HepG2 (cell line): ENCODE measurements at regions not wholly inside any gene's neighbourhood (a gene's known extent, or its start where the extent isn't known, plus 50 kb on each side); places are given as distances from the start of the nearest gene placed in this dataset.

Experiments
- ATAC-seq: fragments of 200-7000 bp; cut with Tn5 transposase; 3 replicates; pipeline ENCODE4 v1.9.1; 2020; ENCODE audit warnings: mild to moderate bottlenecking, moderate library complexity
- BruUV-seq: library from RNA; stranded (reverse); fragments of 400-500 nt; replicated peaks from 2 replicates; lab custom pipeline; 2021; lab: Mats Ljungman, UMichigan
- CTCF ChIA-PET: fragments of 300-600 bp; formaldehyde crosslinking; extraction: SDS; loops from one replicate; lab custom pipeline; 2021; ENCODE audit warnings: low total read pairs, inconsistent platforms, low intra/inter-chr PET ratio; lab: Yijun Ruan, JAX
- POLR2A ChIA-PET: fragments of 350-600 bp; sonication (Branson Sonifier 250); formaldehyde crosslinking; loops from one replicate; lab custom pipeline; 2020; ENCODE audit warnings: antibody characterized with exemption, inconsistent platforms; lab: Yijun Ruan, JAX
- DNase-seq: peaks from one replicate; pipeline ENCODE4 v3.0.0-alpha.2; 2015; ENCODE audit warnings: low spot score
- FAIRE-seq: peaks from 3 replicates; lab custom pipeline; 2011; peaks lifted over from hg19 to GRCh38; lab: Jason Lieb, UNC
- H2AFZ ChIP-seq: one replicate; pipeline ENCODE4 v1.6.1; 2011; ENCODE audit warnings: low read length, inconsistent platforms
- H3K27ac ChIP-seq: fragments of 300-600 bp; 3 replicates; pipeline ENCODE4 v1.8.0; 2011; ENCODE audit warnings: mixed run types, mild to moderate bottlenecking, mixed read lengths, low read length, inconsistent platforms; ENCODE audit not compliant: insufficient read depth; ENCODE audit errors: extremely low read length
- H3K27me3 ChIP-seq, 2 experiments: fragments of 200-600 bp in 1 of 2; 2 replicates in 1 of 2; 3 replicates in 1 of 2; pipeline versions ENCODE4 v1.6.0 to v1.8.0; 2011; ENCODE audit warnings: low read length in 2 of 2, mild to moderate bottlenecking in 2 of 2, moderate library complexity in 2 of 2, inconsistent platforms in 1 of 2; ENCODE audit not compliant: insufficient read depth in 2 of 2, control insufficient read depth in 1 of 2
- H3K36me3 ChIP-seq, 2 experiments: fragments of 200-600 bp in 1 of 2; replicated peaks in 1 of 2; 2 replicates in 1 of 2; 3 replicates in 1 of 2; pipeline versions ENCODE4 v1.5.1 to v1.8.0; 2011; ENCODE audit warnings: low read length in 2 of 2, inconsistent platforms in 1 of 2; ENCODE audit not compliant: insufficient read depth in 2 of 2, control insufficient read depth in 1 of 2
- H3K4me1 ChIP-seq: 2 replicates; pipeline ENCODE4 v1.5.1; 2012; ENCODE audit warnings: low read length, inconsistent platforms; ENCODE audit not compliant: insufficient read depth
- H3K4me2 ChIP-seq: 2 replicates; pipeline ENCODE4 v1.6.0; 2011; ENCODE audit warnings: low read depth, low read length, inconsistent platforms
- H3K4me3 ChIP-seq, 3 experiments: fragments of 200-600 bp in 1 of 3; sonication (generic), shearing (Covaris generic) in 1 of 3; replicated peaks in 1 of 3; 2 replicates each; pipeline ENCODE4 v1.5.1; 2011 to 2016; ENCODE audit warnings: low read length in 3 of 3, inconsistent platforms in 2 of 3, low read depth in 2 of 3, mild to moderate bottlenecking in 2 of 3, control low read depth in 1 of 3, mixed read lengths in 1 of 3; ENCODE audit not compliant: insufficient read depth in 1 of 3
- H3K79me2 ChIP-seq: one replicate; pipeline ENCODE4 v1.6.1; 2011; ENCODE audit warnings: low read length, inconsistent platforms; ENCODE audit not compliant: insufficient read depth
- H3K9ac ChIP-seq: 2 replicates; pipeline ENCODE4 v1.6.0; 2011; ENCODE audit warnings: mild to moderate bottlenecking, low read depth, low read length, inconsistent platforms; ENCODE audit not compliant: insufficient read depth
- H3K9me3 ChIP-seq: 2 replicates; pipeline ENCODE4 v1.5.1; 2012; ENCODE audit warnings: mild to moderate bottlenecking, low read length
- H4K20me1 ChIP-seq: 2 replicates; pipeline ENCODE4 v1.6.0; 2011; ENCODE audit warnings: inconsistent platforms, mild to moderate bottlenecking, low read length, moderate library complexity; ENCODE audit not compliant: insufficient read depth
- CEBPG ChIP-seq: IDR thresholded peaks from 2 replicates; pipeline ENCODE4 v1.6.1; 2016
- CENPX ChIP-seq: sonication (generic); formaldehyde crosslinking; IDR thresholded peaks from 2 replicates; pipeline ENCODE4 v1.9.0; 2021; ENCODE audit warnings: mild to moderate bottlenecking, missing genetic modification reagents, moderate library complexity
- CREB1 ChIP-seq, 2 experiments: fragments of 450-650 bp in 1 of 2; IDR thresholded peaks; 2 replicates each; pipeline ENCODE4 v1.6.1; 2016 to 2017; ENCODE audit warnings: control low read depth in 1 of 2, mild to moderate bottlenecking in 1 of 2, missing compliant biosample characterization in 1 of 2, missing genetic modification characterization in 1 of 2
- MBD4 ChIP-seq: IDR thresholded peaks from 2 replicates; pipeline ENCODE4 v1.6.1; 2012; ENCODE audit warnings: low read length, inconsistent platforms, borderline replicate concordance
- MLLT10 ChIP-seq: sonication (generic); formaldehyde crosslinking; IDR thresholded peaks from 2 replicates; pipeline ENCODE4 v1.4.0; 2020; ENCODE audit warnings: missing genetic modification reagents
- NFYC ChIP-seq: IDR thresholded peaks from 2 replicates; pipeline ENCODE4 v1.6.1; 2016; ENCODE audit warnings: missing genetic modification reagents, missing compliant biosample characterization
- ZFP91 ChIP-seq: sonication (generic); formaldehyde crosslinking; IDR thresholded peaks from 2 replicates; pipeline ENCODE4 v1.9.0; 2022; ENCODE audit warnings: missing genetic modification reagents, mild to moderate bottlenecking, borderline replicate concordance
- ZNF24 ChIP-seq: fragments of 450-650 bp; IDR thresholded peaks from 2 replicates; pipeline ENCODE4 v1.6.1; 2017; ENCODE audit warnings: antibody characterized with exemption, mild to moderate bottlenecking
- ZNF468 ChIP-seq: sonication (generic); formaldehyde crosslinking; IDR thresholded peaks from 2 replicates; pipeline ENCODE4 v1.8.0; 2022; ENCODE audit warnings: mild to moderate bottlenecking, moderate library complexity, missing genetic modification reagents
- ZNF615 ChIP-seq: sonication (generic); formaldehyde crosslinking; IDR thresholded peaks from 2 replicates; pipeline ENCODE4 v1.5.0; 2020; ENCODE audit warnings: mild to moderate bottlenecking, missing genetic modification reagents, borderline replicate concordance
- ZNF713 ChIP-seq: sonication (generic); formaldehyde crosslinking; IDR thresholded peaks from 2 replicates; pipeline ENCODE4 v1.4.0; 2020; ENCODE audit warnings: mild to moderate bottlenecking, missing genetic modification reagents
- ZSCAN30 ChIP-seq: sonication (generic); formaldehyde crosslinking; IDR thresholded peaks from 2 replicates; pipeline ENCODE4 v1.5.0; 2020; ENCODE audit warnings: mild to moderate bottlenecking, missing genetic modification reagents
- WGBS: methylation state at CpG from one replicate; pipeline ENCODE4 v1.1.6; 2017; ENCODE audit warnings: low lambda C conversion rate; 5-methylcytosine and 5-hydroxymethylcytosine counted together
- in situ Hi-C: cut with HindIII; loops from 2 replicates; pipeline ENCODE4 v1.10.0; 2017; ENCODE audit warnings: low pct_unique_long_range_greater_than_20kb; ENCODE audit not compliant: extremely low pct_ligation_motif_present
- intact Hi-C: fragments of 100-400 bp; cut with micrococcal nuclease; formaldehyde crosslinking; loops from one replicate; pipeline ENCODE4 v1.10.0; 2022; ENCODE audit not compliant: unreplicated experiment
- TF ChIP-seq, protein P1 (sequence below): sonication (generic); formaldehyde crosslinking; IDR thresholded peaks from 2 replicates; pipeline ENCODE4 v1.5.1; 2020; ENCODE audit warnings: mild to moderate bottlenecking, missing genetic modification reagents, borderline replicate concordance

GRCh38 chr10:83254698-83255097 lies 884.6 kb upstream of the GHITM start (continued):
- TF ChIP-seq, protein P1, sequence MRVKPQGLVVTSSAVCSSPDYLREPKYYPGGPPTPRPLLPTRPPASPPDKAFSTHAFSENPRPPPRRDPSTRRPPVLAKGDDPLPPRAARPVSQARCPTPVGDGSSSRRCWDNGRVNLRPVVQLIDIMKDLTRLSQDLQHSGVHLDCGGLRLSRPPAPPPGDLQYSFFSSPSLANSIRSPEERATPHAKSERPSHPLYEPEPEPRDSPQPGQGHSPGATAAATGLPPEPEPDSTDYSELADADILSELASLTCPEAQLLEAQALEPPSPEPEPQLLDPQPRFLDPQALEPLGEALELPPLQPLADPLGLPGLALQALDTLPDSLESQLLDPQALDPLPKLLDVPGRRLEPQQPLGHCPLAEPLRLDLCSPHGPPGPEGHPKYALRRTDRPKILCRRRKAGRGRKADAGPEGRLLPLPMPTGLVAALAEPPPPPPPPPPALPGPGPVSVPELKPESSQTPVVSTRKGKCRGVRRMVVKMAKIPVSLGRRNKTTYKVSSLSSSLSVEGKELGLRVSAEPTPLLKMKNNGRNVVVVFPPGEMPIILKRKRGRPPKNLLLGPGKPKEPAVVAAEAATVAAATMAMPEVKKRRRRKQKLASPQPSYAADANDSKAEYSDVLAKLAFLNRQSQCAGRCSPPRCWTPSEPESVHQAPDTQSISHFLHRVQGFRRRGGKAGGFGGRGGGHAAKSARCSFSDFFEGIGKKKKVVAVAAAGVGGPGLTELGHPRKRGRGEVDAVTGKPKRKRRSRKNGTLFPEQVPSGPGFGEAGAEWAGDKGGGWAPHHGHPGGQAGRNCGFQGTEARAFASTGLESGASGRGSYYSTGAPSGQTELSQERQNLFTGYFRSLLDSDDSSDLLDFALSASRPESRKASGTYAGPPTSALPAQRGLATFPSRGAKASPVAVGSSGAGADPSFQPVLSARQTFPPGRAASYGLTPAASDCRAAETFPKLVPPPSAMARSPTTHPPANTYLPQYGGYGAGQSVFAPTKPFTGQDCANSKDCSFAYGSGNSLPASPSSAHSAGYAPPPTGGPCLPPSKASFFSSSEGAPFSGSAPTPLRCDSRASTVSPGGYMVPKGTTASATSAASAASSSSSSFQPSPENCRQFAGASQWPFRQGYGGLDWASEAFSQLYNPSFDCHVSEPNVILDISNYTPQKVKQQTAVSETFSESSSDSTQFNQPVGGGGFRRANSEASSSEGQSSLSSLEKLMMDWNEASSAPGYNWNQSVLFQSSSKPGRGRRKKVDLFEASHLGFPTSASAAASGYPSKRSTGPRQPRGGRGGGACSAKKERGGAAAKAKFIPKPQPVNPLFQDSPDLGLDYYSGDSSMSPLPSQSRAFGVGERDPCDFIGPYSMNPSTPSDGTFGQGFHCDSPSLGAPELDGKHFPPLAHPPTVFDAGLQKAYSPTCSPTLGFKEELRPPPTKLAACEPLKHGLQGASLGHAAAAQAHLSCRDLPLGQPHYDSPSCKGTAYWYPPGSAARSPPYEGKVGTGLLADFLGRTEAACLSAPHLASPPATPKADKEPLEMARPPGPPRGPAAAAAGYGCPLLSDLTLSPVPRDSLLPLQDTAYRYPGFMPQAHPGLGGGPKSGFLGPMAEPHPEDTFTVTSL (CRISPR knock-in tag), result no peak
- TF ChIP-seq NFYC, result no peak
- no peak for TF ChIP-seq CREB1 (IDR thresholded peaks at IDR 0.05)
- TF ChIP-seq CREB1 (CRISPR knock-in tag; IDR thresholded peaks at IDR 0.05), result no peak
- no peak for TF ChIP-seq CEBPG (CRISPR knock-in tag)
- no peak for TF ChIP-seq CENPX (CRISPR knock-in tag)

DNA sequence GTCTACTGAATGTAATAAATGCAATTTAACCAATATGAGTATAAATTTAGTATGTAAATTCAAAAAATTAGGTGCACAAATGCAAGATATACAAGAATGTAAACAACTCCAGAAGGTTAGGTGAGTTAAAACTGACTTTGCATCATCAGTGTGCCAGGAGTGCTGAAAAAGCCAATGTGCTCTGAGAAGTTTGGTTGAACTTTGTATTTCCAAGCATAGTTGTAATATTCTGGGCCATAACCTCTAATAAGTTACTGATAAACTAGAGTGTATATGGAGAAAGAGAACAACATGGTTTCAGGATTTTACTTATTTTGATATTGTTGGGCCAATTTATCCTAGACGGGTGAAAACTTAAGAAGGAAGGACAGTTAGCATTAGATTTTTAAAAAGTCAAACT lies 876.9 kb upstream of the GHITM start:
- WGBS, result 3% methylated on average over 1 of the region's 1 CpG
- BruUV-seq, result no TSS peak
- no peaks in the 10 kb centered on the region for H3K4me1 ChIP-seq
- ChIA-PET POLR2A (no interaction called here), CTCF (no interaction called here)
- H3K9me3 ChIP-seq, result peaks cover 79% of the 10 kb centered on the region
- no peak overlapping the region for H3K27ac ChIP-seq
- no peak overlapping the region for H3K9ac ChIP-seq
- no peaks in the 10 kb centered on the region for H3K36me3 ChIP-seq
- no peak overlapping the region for H3K4me2 ChIP-seq
- intact Hi-C loops (no loop called here), in situ Hi-C loops (no loop called here)
- H3K79me2 ChIP-seq, result no peaks in the 10 kb centered on the region
- H2AFZ ChIP-seq, result no peak overlapping the region
- ATAC-seq, result no peak
- no peaks in the 10 kb centered on the region for H4K20me1 ChIP-seq
- H3K4me3 ChIP-seq, result no peak overlapping the region
- no peaks in the 10 kb centered on the region for H3K27me3 ChIP-seq
- DNase-seq, result no peak
- no peak for FAIRE-seq
- no peak for TF ChIP-seq ZSCAN30
- TF ChIP-seq MLLT10 (CRISPR knock-in tag), result no peak
- TF ChIP-seq ZNF615 (CRISPR knock-in tag), result no peak
- TF ChIP-seq ZNF24, result no peak
- TF ChIP-seq ZNF713 (CRISPR knock-in tag), result no peak
- no peak for TF ChIP-seq ZNF468 (CRISPR knock-in tag)
- TF ChIP-seq ZFP91, result no peak
- TF ChIP-seq MBD4, result no peak
